GM12865 (cell line): ENCODE measurements at regions not wholly inside any gene's neighbourhood (a gene's known extent, or its start where the extent isn't known, plus 50 kb on each side); places are given as distances from the start of the nearest gene placed in this dataset.

Source experiments
- DNase-seq: peaks from one replicate; pipeline ENCODE4 v3.0.0; 2010; ENCODE audit warnings: low read depth
- H3K4me3 ChIP-seq: 2 replicates; pipeline ENCODE4 v1.5.1; 2011; ENCODE audit warnings: mild to moderate bottlenecking, low read depth, low read length, control low read depth
- CTCF ChIP-seq: IDR thresholded peaks from 2 replicates; pipeline ENCODE4 v1.5.1; 2011; ENCODE audit warnings: low read length, control low read depth, low read depth, inconsistent platforms; ENCODE audit not compliant: insufficient read depth; ENCODE audit errors: missing control alignments

- DNase-seq: no peak
- H3K4me3 ChIP-seq: no peak overlapping the region
- no peak for TF ChIP-seq CTCF
These were observed 120.8 kb upstream of the NANOS1 start for GRCh38 chr10:118908557-118909256.

GRCh38 chr10:118910702-118911101 is 118.8 kb upstream of the NANOS1 start:
- TF ChIP-seq CTCF: no peak
- no peak overlapping the region for H3K4me3 ChIP-seq
- no peak for DNase-seq

- no peak for DNase-seq
- TF ChIP-seq CTCF: no peak
- no peak overlapping the region for H3K4me3 ChIP-seq
These were observed 118.2 kb upstream of the NANOS1 start for GRCh38 chr10:118911363-118911762.

- no peak for DNase-seq
- no peak for TF ChIP-seq CTCF
- no peak overlapping the region for H3K4me3 ChIP-seq
These were observed 116.4 kb upstream of the NANOS1 start for GRCh38 chr10:118912961-118913600.

- H3K4me3 ChIP-seq: no peak overlapping the region
- DNase-seq: no peak
- TF ChIP-seq CTCF: no peak
These were observed 115.7 kb upstream of the NANOS1 start for GRCh38 chr10:118913825-118914224.

- TF ChIP-seq CTCF: no peak
- DNase-seq: no peak
- no peak overlapping the region for H3K4me3 ChIP-seq
These were observed 114.9 kb upstream of the NANOS1 start for GRCh38 chr10:118914629-118915028.

GRCh38 chr10:118915161-118915560 is 114.4 kb upstream of the NANOS1 start:
- H3K4me3 ChIP-seq: no peak overlapping the region
- DNase-seq: no peak
- no peak for TF ChIP-seq CTCF
